ENCODE measurements at regions not wholly inside any gene's neighbourhood (a gene's known extent, or its start where the extent isn't known, plus 50 kb on each side); places are given as distances from the start of the nearest gene placed in this dataset.

DNA sequence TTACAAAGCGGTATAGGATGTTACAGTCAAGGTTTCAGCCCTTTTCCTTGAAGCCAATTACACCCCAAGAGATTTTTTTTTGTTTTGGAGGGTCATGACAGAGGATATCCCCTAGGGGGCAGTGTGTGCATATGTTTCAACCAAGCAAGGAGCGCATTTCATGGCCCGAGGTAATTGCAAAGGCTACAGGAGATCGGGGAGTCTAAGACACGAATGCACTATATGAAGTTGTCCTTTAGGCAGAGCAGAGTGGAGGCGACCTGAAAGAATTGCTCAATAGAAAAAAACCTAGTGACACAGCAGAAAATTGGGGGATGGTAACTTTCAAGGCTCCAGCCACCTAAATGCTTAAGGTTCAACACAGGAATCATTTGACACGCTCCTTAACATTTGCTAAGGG, 219.8 kb upstream of the PARD3B start:
- DNase-seq (ENCODE audit: low read depth) = peak; percentile 72

DNA sequence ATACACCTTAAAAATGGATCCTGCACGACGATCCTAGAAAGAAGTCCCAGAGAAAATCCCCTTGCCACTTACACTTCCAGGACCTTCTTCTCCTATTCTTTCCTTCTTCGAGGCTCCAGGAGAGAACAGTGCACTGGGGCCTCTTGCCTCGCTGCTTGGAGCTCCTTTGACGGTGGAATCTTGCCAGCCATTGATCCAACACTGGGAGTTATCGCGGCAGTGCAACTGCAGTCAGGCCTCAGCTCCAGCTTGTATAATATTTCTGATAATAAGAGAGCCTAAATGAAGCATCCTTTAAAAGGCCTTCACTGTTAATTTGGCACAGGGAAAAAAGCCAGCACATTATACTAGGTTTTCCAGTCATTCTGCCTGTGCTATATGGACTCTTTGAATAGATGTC, 216.9 kb upstream of the PARD3B start:
- DNase-seq (ENCODE audit: low read depth) = no peak

DNA sequence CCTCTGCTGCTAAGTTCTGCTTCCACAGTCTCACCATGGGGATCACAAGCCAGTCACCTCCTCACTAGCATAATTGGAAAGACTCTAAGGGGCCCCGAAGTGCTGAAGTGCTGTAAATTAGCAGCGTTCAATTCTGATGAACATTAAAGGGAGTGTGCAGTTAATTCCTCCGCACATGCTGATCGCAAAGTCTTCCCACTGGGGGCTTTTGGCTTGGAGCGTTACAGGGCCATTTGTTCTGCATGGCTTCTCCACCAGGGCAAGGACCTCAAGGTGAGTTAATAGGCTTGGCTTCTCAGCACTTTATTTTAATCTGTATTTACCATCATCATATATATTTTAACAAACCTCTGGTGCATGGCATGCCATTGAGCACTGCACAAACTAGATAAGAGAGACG, 216.3 kb upstream of the PARD3B start:
- no peak for DNase-seq (ENCODE audit: low read depth)

DNA sequence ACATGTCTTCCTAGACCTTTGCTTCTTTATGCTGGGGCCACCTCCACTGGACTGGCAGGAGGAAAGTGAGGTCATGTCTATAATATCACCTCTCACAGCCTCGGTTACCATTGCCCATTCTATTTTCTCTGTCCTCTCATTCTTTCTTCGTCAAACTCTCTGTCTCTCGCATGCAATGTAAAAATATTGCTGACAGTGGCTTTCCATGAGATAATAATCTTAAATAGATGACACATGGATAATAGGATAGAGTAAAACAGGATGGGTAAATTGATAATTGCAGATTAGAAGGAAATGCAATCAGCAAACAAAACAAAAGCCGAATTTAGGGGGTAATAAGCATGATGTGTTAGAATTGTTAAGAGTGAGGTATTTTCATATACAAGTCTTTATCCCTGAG, 215.7 kb upstream of the PARD3B start:
- no peak for DNase-seq (ENCODE audit: low read depth)

DNA sequence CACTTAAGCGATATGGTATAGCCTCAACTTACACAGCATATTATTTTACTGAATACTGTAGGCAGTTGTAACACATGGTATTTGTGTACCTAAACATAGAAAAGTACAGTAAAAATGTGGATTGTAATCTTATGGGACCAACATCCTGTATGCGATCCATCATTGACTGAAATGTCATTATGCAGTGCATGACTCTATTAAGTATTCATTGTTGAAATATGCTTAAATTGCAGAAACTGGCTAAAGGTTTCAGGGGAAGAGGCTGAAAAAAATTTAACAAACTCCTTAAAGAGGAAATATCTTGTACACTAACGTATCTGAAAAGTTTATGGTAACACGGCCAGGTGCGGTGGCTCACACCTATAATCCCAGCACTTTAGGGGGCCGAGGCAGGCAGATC, 214.1 kb upstream of the PARD3B start:
- no peak for DNase-seq (ENCODE audit: low read depth)

DNA sequence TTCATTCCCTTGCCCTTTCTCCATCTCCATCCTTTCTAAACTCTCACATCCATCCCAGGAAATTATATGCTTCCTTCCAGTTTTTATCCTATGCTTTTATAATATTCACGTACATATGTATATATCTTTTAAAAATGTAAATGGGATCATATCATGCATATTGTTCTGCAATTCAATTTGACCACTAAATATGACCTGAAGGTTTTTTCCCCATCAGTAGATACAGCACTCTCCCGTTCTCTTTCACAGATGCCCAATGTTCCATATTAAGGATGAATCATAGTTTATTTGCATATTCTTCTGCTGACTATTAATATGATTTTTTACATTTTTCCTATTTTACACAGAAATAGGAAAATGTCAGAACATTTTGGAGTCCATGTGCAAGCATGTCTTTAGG, 213.3 kb upstream of the PARD3B start:
- no peak for DNase-seq (ENCODE audit: low read depth)

DNA sequence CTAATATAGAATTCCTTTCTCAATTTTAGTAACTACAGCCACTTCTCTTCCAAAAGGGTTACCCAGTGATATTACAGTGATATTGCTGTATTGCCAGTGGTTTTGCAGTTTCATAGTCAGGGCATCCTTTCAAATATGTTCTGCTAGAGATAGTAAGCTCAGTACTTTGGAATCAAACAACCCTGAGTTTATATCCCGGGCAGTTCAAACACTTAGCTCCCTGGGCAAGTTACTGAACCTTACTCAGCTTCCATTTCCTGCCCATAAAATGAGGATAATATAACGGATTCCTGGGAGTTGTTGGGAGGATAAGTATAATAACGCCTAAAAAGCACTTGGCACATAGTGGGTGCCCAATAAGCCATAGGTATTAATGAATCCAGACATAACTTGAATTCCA, 212.6 kb upstream of the PARD3B start:
- no peak for DNase-seq (ENCODE audit: low read depth)

DNA sequence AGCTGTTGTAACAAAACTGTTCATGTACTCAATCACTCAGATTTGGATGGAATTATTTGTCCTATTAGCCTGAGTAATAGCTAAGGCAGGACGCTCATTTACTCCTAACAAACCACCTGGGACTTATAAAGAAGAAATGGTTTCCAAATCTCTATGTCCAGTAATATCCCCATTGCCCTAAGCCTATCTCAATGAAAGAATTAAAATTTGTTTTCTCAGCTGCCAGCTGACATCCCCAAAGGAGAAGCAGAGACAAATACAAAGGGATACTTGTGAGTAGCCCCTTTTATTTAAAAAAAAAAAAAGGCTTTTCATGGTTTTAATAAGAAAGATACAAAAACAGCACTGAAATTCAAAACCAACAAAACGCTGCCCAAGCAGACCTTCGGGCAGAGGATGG, 211.4 kb upstream of the PARD3B start:
- DNase-seq (ENCODE audit: low read depth) = no peak

DNA sequence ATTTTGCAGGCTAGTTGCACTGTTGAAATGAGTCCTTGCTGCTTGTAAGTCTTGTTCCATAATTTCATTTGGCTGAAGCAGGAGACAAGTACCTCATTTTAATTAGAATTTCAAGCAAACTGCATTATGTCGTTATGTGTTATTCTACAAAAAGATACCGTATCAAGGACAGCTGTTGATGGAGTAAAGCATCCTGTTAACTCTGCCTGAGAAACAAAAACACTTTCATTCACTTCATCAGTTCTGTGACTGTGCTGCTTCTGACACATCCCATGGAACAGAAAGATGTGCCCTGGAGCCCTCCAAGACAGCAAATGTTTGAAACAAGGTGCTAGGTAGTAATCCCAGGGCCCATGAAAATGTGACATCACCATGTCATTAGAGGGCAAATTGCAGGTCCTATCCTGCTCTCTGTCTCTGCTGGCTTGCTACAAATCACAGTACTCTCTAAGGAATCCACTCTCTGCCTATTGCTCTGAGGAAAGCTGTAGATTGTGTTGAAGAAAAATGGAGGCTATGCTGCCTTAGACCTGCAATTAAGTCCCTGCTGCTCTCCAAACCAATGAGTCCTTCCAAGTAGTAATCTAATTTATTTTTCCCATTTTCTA, 209.7 kb upstream of the PARD3B start:
- no peak for DNase-seq (ENCODE audit: low read depth)

DNA sequence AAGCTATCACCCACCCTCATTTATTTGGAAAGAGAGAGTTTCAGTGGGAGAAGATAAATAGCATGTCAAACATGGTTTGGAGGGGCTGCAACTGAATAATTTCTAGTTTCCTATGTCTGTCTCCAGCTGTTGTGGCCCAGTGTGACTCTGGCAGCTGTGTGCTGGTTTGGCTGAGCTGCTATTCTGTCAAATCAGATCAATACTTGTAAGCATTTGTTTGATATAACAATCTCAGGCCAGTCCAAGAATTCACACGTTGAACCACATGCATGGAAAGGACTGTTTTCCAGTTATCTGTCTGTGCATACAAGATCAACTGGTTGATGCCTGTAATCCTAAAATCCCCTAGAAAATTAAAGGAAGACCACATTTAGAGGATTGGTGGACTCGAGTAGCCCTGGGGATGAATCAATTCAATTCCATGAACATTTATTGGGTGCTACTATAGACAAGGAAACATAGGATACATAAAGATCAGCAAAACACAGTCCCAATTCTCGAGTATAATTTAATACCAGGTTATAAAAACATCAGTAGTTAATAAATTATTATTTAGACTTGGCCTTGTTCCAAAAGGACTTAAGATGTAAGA, 209.0 kb upstream of the PARD3B start:
- DNase-seq (ENCODE audit: low read depth) = no peak

DNA sequence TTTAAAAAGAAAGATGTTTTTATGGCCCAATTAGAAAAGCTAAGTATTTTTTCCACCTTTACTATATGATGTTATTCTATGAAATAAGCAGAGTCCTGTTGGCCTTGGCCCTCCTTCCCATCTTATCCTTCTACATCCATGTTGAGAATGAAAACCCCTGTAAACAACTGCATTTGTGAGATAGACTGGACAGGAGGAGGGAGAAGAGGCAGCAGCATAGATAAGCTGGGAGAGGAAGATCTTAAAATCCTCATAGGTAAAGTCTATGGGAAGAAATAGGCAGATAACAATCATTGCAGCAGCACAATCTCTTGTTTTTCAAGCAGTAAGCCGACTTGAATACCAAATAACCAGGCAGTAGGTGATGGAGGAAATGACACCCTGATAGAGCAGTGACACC, 207.6 kb upstream of the PARD3B start:
- no peak for DNase-seq (ENCODE audit: low read depth)

DNA sequence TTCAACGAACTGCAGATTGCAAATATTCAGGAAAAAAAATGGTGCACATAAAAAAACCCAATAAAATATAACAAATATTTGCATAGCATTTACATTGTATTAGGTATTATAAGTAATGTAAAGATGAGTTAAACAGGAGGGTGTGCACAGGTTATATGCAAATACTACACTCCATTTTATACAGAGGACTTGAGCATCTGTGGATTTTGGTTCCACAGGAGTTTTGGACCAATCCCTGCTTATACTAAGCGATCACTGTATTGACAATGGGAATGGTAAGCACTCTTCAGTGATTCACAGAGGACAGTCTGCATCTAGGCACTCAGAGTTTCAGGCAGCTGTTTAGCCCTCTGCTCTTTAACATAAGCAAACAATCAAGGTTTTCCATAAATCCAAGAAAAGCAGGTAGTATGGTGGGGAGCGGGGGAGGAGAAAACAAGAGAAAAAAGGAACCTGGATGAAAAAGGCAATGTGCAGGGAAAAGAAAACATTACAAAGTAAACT, 206.0 kb upstream of the PARD3B start:
- no peak for DNase-seq (ENCODE audit: low read depth)

DNA sequence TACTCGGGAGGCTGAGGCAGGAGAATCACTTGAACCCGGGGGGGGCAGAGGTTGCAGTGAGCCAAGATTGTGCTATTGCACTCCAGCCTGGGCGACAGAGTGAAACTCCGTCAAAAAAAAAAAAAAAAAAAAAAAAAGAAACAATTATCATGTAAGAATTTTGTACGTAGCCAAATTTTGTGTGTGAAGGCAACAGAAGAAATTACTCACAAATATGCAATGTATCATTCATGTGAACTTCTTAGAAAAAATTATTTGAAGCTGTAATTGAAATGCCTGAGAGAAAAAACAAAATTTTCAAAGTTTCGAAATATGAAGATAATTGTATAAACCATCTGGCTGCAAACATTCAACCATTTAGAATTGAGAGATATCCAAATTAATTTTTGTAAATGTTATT, 204.8 kb upstream of the PARD3B start:
- DNase-seq (ENCODE audit: low read depth) = no peak

DNA sequence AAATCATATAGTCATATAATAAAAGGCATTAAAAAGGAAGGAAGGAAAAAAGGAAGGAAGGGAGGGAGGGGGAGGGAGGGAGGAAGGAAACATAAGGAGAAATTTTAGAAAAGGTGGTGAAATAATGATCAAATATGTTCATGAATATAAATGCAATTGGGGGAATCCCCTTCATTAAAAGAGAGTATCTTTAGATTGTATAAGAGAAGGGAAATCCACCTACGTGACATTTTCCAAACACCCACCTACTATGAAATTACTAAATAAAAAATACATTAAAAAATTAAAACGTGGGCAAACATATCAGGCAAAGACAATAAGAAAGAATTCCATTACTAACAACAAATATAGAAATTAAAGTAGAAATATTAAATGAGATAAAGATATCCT, 203.4 kb upstream of the PARD3B start:
- no peak for DNase-seq (ENCODE audit: low read depth)

DNA sequence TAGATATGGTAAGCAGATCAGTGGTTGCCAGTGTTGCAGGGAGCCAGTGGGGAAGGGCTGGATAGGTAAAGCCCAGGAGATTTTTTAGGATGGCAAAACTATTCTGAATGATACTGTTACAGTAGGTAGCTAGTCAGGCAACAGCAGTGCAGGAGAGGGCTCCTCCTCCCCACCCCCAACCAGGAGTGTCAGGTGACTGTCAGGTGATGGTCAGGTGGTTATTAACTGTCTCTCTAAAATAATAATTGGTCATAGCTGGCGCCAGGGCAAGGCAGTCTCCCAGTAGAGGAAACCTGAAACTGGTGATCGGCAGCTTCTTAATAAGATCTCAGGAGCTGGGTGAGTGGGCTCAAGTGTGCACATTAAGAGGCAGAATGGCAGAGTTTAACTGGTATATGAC, 201.6 kb upstream of the PARD3B start:
- DNase-seq (ENCODE audit: low read depth) = no peak

DNA sequence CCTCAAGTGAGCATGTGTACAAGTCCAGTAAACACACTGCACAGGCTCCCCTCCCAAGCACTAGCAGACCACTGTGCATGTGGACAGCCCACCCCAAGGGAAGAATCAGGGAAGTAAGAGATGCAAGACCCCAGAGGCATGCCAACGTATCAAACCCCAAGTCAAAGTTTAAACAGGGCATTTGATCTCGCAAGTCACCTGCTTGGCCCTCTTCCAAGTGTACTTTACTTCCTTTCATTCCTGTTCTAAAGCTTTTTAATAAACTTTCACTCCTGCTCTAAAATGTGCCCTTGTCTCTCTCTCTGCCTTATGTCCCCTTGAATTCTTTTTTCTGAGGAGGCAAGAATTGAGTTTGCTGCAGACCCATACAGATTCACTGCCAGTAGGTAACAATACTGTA, 201.2 kb upstream of the PARD3B start:
- no peak for DNase-seq (ENCODE audit: low read depth)

DNA sequence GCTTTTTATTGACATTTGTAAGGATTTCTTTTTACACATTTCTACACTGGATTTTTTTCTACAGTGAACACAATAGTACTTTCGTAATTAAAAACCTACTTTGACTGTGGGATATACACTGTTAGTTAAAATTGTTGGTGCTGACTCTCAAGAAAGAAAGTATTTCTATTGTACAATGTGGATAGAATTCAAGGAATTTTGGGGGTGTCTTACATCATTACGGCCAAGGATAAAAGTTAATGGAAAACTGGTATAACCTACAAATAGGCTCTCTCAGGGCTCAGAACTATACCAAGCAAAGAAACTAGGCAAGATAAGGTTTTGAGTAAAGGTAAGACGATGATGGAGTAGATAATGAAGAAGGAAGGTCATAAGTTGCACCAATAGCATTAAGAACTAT, 198.4 kb upstream of the PARD3B start:
- DNase-seq (ENCODE audit: low read depth) = no peak

DNA sequence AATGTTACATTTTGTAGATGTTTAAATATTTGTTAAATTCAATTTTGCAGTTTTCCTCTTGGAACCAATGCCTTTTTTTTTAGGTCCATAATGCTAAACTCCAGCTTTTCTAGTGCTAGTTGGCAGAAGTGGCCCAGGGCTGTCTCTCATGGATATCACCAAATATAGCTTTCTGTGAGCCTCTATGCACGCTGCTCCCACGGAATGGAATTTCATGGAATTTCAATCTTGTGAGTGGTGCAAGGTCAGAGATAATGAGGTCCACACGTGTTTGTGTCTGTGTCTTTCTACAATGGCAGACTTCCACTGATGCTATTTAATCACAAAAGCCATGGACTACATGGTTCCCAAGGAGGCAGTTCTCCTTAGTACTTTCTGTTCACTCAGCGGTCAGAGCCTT, 191.5 kb upstream of the PARD3B start:
- DNase-seq (ENCODE audit: low read depth) = peak; percentile 19

DNA sequence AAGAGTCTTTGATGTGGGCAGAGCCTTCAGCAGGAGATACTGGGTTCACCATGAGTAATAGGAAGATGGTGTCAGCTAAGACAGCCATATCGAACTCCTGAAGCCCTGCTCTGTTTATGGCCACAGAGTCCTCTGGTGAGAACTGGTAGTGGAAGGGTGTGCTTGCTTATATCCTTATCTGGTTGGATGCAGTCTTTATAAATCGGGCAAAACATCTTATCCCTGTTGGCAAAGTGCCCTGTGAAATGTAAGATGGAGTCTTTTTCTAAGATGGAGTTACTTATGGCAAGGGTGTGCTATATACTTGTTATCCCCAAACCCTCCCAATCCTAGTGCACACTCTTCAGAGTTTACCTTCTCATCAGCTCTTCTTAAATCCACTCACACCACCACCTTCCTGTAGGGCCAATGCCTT, 190.8 kb upstream of the PARD3B start:
- no peak for DNase-seq (ENCODE audit: low read depth)

DNA sequence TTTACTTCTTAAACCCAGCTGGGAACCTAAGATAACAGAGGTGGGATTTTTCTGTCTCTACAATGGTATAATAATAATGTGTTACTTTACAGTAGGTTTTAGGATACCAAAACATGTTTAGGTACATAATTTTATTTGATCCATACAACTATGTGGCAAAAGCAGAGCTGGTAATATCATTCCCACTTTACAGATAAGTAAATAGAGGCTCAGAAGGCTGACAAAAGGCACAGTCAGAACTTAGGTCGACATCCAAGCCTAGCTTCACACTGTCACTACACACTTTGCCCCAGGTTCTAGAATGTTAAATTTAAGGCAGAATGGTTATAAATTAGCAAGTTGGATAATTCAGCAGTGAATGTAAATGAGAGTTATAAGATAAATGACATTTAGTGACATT, 189.6 kb upstream of the PARD3B start:
- no peak for DNase-seq (ENCODE audit: low read depth)

DNA sequence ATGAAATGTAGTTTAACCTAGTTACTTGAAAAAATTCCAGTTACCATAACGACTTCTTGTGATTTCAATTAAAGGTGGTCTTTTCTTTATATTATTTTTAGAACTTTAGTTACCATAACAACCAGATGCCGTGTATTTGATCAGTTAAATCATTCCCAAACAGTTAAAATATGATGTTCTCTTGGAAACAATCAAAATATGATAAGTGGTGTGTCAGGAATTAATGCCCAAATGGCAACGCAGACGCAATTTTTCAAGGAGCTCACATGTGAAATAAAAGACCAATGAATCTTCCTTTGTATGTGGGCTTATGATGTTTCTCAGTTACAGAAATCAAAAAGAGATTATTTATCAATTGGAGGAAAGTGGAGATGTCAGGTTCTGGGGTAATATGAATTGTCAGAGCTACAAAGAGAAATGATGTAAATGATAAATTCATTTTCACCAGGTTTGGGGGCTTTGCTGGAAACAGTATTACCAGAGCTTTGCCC, 189.1 kb upstream of the PARD3B start:
- no peak for DNase-seq (ENCODE audit: low read depth)

DNA sequence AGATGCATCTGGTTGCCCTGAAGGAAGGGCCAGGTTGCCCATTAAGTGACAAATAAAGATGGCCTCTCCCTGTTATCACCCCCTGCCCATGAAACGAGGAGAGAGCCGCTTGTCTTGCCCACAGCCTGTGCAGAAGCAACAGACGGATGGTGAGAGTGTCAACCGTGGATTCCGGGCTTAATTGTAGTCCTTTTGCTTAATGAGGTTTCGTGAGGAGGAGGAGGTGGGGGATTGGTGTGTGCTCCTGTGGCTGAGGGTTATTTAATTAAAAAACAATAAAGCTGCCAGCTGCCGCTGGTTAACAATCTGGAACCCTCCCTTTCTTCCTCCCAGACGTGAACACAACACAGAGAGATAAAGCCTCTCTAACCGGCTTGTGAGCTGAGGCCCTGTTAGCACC, 188.0 kb upstream of the PARD3B start:
- no peak for DNase-seq (ENCODE audit: low read depth)

DNA sequence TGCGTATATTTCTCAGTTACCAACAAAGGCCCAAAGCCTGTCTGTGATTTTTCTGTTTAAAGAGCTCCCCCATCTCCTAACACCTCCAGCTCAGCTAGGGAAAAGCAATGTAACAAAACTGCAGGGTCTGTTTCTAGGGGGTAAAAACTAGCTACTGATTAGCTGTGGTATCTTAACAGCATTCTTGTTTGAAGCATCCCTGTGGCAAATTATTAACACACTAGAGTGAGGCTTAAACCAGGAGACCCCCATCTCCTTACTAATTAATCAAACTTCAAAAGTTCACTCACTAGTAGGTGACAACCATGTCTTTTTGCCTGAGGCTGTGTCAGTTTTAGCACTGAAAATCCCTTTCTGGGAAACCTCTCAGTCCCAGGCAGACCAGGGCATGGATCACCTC, 186.2 kb upstream of the PARD3B start:
- no peak for DNase-seq (ENCODE audit: low read depth)
